WTC11 (cell line): ENCODE measurements at regions not wholly inside any gene's neighbourhood (a gene's known extent, or its start where the extent isn't known, plus 50 kb on each side); places are given as distances from the start of the nearest gene placed in this dataset.

Experiments used
- ATAC-seq: fragments of 200-7000 bp; cut with Tn5 transposase; 2 replicates; pipeline ENCODE4 v1.10.0; 2021; ENCODE audit warnings: mild to moderate bottlenecking, moderate library complexity
- CTCF ChIA-PET: fragments of 300-600 bp; sonication (Branson Sonifier 250); formaldehyde crosslinking; loops from one replicate; lab custom pipeline; 2021; ENCODE audit warnings: antibody characterized with exemption; lab: Charles Lee
- POLR2A ChIA-PET: fragments of 350-600 bp; sonication (Branson Sonifier 250); formaldehyde crosslinking; loops from one replicate; lab custom pipeline; 2021; ENCODE audit warnings: antibody characterized with exemption; lab: Charles Lee
- DNase-seq: peaks from one replicate; pipeline ENCODE4 v3.0.0; 2021; ENCODE audit warnings: low spot score
- H3K27ac Mint-ChIP-seq: 2 replicates; pipeline ENCODE4 v1.8.0; 2021; ENCODE audit warnings: mixed read lengths
- H3K27me3 Mint-ChIP-seq: 2 replicates; pipeline ENCODE4 v1.8.0; 2021; ENCODE audit warnings: low read depth, mild to moderate bottlenecking, moderate library complexity, mixed read lengths
- H3K36me3 Mint-ChIP-seq: 2 replicates; pipeline ENCODE4 v1.8.0; 2021; ENCODE audit warnings: mixed read lengths
- H3K4me1 Mint-ChIP-seq: 2 replicates; pipeline ENCODE4 v1.8.0; 2022; ENCODE audit warnings: mixed read lengths
- H3K4me3 Mint-ChIP-seq: 2 replicates; pipeline ENCODE4 v1.8.0; 2021; ENCODE audit warnings: mild to moderate bottlenecking, moderate library complexity, mixed read lengths
- H3K9me3 Mint-ChIP-seq: 2 replicates; pipeline ENCODE4 v1.8.0; 2021; ENCODE audit warnings: mixed read lengths
- ATF1 ChIP-seq: sonication (generic); formaldehyde crosslinking; IDR thresholded peaks from 2 replicates; pipeline ENCODE4 v1.8.1; 2023; ENCODE audit warnings: mild to moderate bottlenecking, moderate library complexity, missing genetic modification reagents
- CREB1 ChIP-seq: sonication (generic); formaldehyde crosslinking; IDR thresholded peaks from 2 replicates; pipeline ENCODE4 v1.8.0; 2023; ENCODE audit warnings: mild to moderate bottlenecking, missing genetic modification reagents
- E2F1 ChIP-seq: sonication (generic); formaldehyde crosslinking; IDR thresholded peaks from 2 replicates; pipeline ENCODE4 v1.8.0; 2022; ENCODE audit warnings: mild to moderate bottlenecking, missing genetic modification reagents
- E2F4 ChIP-seq: sonication (generic); formaldehyde crosslinking; IDR thresholded peaks from 2 replicates; pipeline ENCODE4 v1.8.1; 2022; ENCODE audit warnings: low read depth, mild to moderate bottlenecking, moderate library complexity, missing genetic modification reagents, borderline replicate concordance
- FOXK1 ChIP-seq: sonication (generic); formaldehyde crosslinking; IDR thresholded peaks from 2 replicates; pipeline ENCODE4 v1.8.0; 2022; ENCODE audit warnings: mild to moderate bottlenecking, moderate library complexity, missing genetic modification reagents
- HMGA2 ChIP-seq: fragments of 250-450 bp; sonication (Bioruptor Pico); IDR thresholded peaks from 2 replicates; pipeline ENCODE4 v1.4.0; 2021; ENCODE audit warnings: mild to moderate bottlenecking, moderate library complexity
- HMGXB4 ChIP-seq: sonication (generic); formaldehyde crosslinking; IDR thresholded peaks from 2 replicates; pipeline ENCODE4 v1.8.1; 2023; ENCODE audit warnings: mild to moderate bottlenecking, moderate library complexity, missing genetic modification reagents
- MAX ChIP-seq: sonication (generic); formaldehyde crosslinking; IDR thresholded peaks from 2 replicates; pipeline ENCODE4 v1.8.0; 2022; ENCODE audit warnings: mild to moderate bottlenecking, missing genetic modification reagents
- MLX ChIP-seq: sonication (generic); formaldehyde crosslinking; IDR thresholded peaks from 2 replicates; pipeline ENCODE4 v1.8.1; 2023; ENCODE audit warnings: mild to moderate bottlenecking, missing genetic modification reagents, moderate library complexity
- NFYB ChIP-seq: sonication (generic); formaldehyde crosslinking; conservative IDR thresholded peaks from 2 replicates; pipeline ENCODE4 v1.8.0; 2022; ENCODE audit warnings: low read depth, missing genetic modification reagents
- NR1H2 ChIP-seq: sonication (generic); formaldehyde crosslinking; IDR thresholded peaks from 2 replicates; pipeline ENCODE4 v1.9.0; 2021; ENCODE audit warnings: mild to moderate bottlenecking, moderate library complexity, missing genetic modification reagents
- RELA ChIP-seq: sonication (generic); formaldehyde crosslinking; IDR thresholded peaks from 2 replicates; pipeline ENCODE4 v1.8.1; 2022; ENCODE audit warnings: missing genetic modification reagents, mild to moderate bottlenecking, borderline replicate concordance
- RORB ChIP-seq: fragments of 250-450 bp; sonication (Bioruptor Pico); IDR thresholded peaks from 2 replicates; pipeline ENCODE4 v1.9.0; 2021; ENCODE audit warnings: mild to moderate bottlenecking
- SP1 ChIP-seq: sonication (generic); formaldehyde crosslinking; conservative IDR thresholded peaks from 2 replicates; pipeline ENCODE4 v1.8.1; 2022; ENCODE audit warnings: missing genetic modification reagents
- TEAD4 ChIP-seq: sonication (generic); formaldehyde crosslinking; IDR thresholded peaks from 2 replicates; pipeline ENCODE4 v1.8.0; 2022; ENCODE audit warnings: mild to moderate bottlenecking, missing genetic modification reagents
- USF2 ChIP-seq: sonication (generic); formaldehyde crosslinking; IDR thresholded peaks from 2 replicates; pipeline ENCODE4 v1.8.1; 2023; ENCODE audit warnings: mild to moderate bottlenecking, missing genetic modification reagents, moderate library complexity
- ZMAT4 ChIP-seq: fragments of 250-450 bp; sonication (Bioruptor Pico); IDR thresholded peaks from 2 replicates; pipeline ENCODE4 v1.9.0; 2021; ENCODE audit warnings: mild to moderate bottlenecking
- ZNF232 ChIP-seq: sonication (generic); formaldehyde crosslinking; IDR thresholded peaks from 2 replicates; pipeline ENCODE4 v1.8.0; 2022; ENCODE audit warnings: mild to moderate bottlenecking, missing genetic modification reagents
- ZNF396 ChIP-seq: fragments of 250-450 bp; sonication (Bioruptor Pico); IDR thresholded peaks from 2 replicates; pipeline ENCODE4 v1.8.0; 2021; ENCODE audit warnings: mild to moderate bottlenecking, moderate library complexity, borderline replicate concordance

GRCh38 chr12:9326085-9326484, 117.9 kb upstream of the PZP start (continued):
- no peak for TF ChIP-seq SP1
- TF ChIP-seq HMGXB4 (CRISPR knock-in tag), result no peak
- TF ChIP-seq ZNF232, result no peak
- TF ChIP-seq HMGA2 (CRISPR knock-in tag), result no peak
- no peak for TF ChIP-seq RORB (CRISPR knock-in tag)
- no peak for TF ChIP-seq ATF1 (CRISPR knock-in tag)
- no peak for TF ChIP-seq E2F1 (CRISPR knock-in tag)
- TF ChIP-seq CREB1 (CRISPR knock-in tag), result no peak

- Mint-ChIP-seq H3K27me3 (no peaks in the 10 kb centered on the region), H3K36me3 (no peaks in the 10 kb centered on the region), H3K4me3 (no peak overlapping the region), H3K9me3 (no peaks in the 10 kb centered on the region), H3K4me1 (no peaks in the 10 kb centered on the region), H3K27ac (no peak overlapping the region)
- ChIA-PET POLR2A (no interaction called here), CTCF (interaction anchor here (1.8 to 2.6 kb wide), 2 partner anchors 44 to 144 kb away, joined by 4 to 10 read pairs; no protein-coding TSS in a partner anchor)
- no peak for ATAC-seq
- TF ChIP-seq MAX (CRISPR knock-in tag) (no peak), HMGXB4 (CRISPR knock-in tag) (no peak), MLX (CRISPR knock-in tag) (no peak), RELA (CRISPR knock-in tag) (no peak), E2F4 (CRISPR knock-in tag) (no peak), ATF1 (CRISPR knock-in tag) (no peak), ZNF396 (no peak), NFYB (CRISPR knock-in tag) (no peak), CREB1 (CRISPR knock-in tag) (no peak)
- no peak for DNase-seq
These were observed 117.3 kb upstream of the PZP start for GRCh38 chr12:9325471-9325870.

- no peaks in the 10 kb centered on the region for H3K27me3 Mint-ChIP-seq
- no peak for ATAC-seq
- H3K9me3 Mint-ChIP-seq, result no peaks in the 10 kb centered on the region
- H3K4me3 Mint-ChIP-seq, result no peak overlapping the region
- H3K4me1 Mint-ChIP-seq, result peaks cover 2% of the 10 kb centered on the region
- H3K27ac Mint-ChIP-seq, result no peak overlapping the region
- no peak for DNase-seq
- CTCF ChIA-PET, result interaction anchor here (1.8 to 2.6 kb wide), 2 partner anchors 44 to 144 kb away, joined by 4 to 10 read pairs; no protein-coding TSS in a partner anchor
- POLR2A ChIA-PET, result no interaction called here
- H3K36me3 Mint-ChIP-seq, result no peaks in the 10 kb centered on the region
- TF ChIP-seq ZMAT4 (CRISPR knock-in tag), result no peak
- no peak for TF ChIP-seq FOXK1 (CRISPR knock-in tag)
- TF ChIP-seq TEAD4 (CRISPR knock-in tag), result no peak
- no peak for TF ChIP-seq USF2 (CRISPR knock-in tag)
- no peak for TF ChIP-seq NR1H2
- TF ChIP-seq, all 79 proteins: peak for 0
These were observed 116.6 kb upstream of the PZP start for GRCh38 chr12:9324782-9325181.
